ENCODE measurements at regions not wholly inside any gene's neighbourhood (a gene's known extent, or its start where the extent isn't known, plus 50 kb on each side); places are given as distances from the start of the nearest gene placed in this dataset.

DNA sequence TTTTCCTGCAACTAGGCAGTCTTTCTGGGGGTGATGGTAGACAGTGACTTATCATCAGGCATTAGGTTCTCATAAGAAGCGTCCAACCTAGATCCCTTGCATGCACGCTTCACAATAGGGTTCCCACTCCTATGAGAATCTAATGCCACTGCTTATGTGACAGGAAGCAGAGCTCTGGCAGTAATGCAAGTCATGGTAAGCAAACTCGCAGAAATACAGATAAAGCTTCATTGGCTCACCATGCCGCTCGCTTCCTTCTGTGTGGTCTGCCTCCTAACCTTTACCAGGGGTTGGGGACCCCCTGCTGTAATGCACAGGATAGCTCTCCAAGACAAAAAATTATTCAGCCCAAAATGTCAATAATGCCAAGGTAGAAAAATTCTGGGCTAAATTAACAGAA, 864.2 kb downstream of the TRHDE start:
- TF ChIP-seq, protein P1, sequence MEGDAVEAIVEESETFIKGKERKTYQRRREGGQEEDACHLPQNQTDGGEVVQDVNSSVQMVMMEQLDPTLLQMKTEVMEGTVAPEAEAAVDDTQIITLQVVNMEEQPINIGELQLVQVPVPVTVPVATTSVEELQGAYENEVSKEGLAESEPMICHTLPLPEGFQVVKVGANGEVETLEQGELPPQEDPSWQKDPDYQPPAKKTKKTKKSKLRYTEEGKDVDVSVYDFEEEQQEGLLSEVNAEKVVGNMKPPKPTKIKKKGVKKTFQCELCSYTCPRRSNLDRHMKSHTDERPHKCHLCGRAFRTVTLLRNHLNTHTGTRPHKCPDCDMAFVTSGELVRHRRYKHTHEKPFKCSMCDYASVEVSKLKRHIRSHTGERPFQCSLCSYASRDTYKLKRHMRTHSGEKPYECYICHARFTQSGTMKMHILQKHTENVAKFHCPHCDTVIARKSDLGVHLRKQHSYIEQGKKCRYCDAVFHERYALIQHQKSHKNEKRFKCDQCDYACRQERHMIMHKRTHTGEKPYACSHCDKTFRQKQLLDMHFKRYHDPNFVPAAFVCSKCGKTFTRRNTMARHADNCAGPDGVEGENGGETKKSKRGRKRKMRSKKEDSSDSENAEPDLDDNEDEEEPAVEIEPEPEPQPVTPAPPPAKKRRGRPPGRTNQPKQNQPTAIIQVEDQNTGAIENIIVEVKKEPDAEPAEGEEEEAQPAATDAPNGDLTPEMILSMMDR (IDR thresholded peaks at IDR 0.05), result no peak
- no peak for TF ChIP-seq ZFX (IDR thresholded peaks at IDR 0.05; ENCODE audit: borderline replicate concordance)
